Activated CD4-positive, CD25-positive, alpha-beta regulatory T cell treated with anti-CD3 and anti-CD28 coated beads, Interleukin-2, amount 50 U/mL, for 24 hours (primary cell): ENCODE measurements at regions not wholly inside any gene's neighbourhood (a gene's known extent, or its start where the extent isn't known, plus 50 kb on each side); places are given as distances from the start of the nearest gene placed in this dataset.
A peak's percentile ranks its signal among the peaks of the same experiment; 100 is the strongest.
"Not testable (repeated sequence)": the region's sequence is repeated elsewhere in the genome, so short reads cannot be mapped to it uniquely, and the experiment has no call there.

ENCODE experiments used
- ATAC-seq, 2 donors: fragments of 150-1000 bp; cut with Tn5 transposase; one replicate each; pipeline ENCODE4 v1.10.0; 2021; ENCODE audit warnings: mild to moderate bottlenecking in 1 of 2, moderate library complexity in 1 of 2

DNA sequence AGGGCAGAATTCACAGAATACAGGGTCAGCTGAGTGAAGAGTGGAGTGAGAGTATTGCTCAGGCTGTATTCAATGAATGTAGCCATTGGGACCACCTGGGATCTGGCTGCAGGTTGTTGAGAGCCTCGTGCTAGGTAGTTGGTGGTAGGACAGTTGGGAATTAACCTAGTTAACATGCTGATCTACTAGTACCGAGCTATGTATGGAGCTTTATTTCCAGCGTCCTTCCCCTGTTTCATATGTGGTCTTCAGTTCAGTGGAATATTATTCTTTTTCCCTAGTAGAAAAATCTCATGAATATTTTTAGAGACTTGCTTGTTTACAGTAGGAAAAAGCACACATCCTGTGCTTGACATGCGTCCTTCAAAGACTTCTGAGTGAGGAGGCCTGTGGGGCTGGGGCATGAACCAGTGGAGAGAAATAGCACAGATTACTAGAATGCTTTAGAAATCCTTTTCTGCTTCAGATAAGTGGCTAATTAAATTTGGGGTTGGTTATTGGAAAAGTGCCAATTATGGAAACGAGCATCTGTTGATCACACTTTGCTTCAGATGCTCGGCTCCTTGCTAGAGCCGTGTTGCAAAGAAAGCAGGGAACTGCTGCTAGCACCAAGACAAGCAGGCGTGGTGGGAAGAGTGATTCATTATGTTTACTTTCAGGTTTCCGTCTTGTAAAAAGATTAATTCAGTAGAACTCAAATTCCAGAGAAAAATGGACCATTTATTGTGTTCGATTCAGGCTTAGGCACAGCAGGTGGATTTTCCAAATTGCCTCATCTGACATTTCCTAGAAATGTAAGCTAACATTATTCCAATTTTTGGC is 53.6 kb downstream of the ARF6 start:
- no peak for ATAC-seq

DNA sequence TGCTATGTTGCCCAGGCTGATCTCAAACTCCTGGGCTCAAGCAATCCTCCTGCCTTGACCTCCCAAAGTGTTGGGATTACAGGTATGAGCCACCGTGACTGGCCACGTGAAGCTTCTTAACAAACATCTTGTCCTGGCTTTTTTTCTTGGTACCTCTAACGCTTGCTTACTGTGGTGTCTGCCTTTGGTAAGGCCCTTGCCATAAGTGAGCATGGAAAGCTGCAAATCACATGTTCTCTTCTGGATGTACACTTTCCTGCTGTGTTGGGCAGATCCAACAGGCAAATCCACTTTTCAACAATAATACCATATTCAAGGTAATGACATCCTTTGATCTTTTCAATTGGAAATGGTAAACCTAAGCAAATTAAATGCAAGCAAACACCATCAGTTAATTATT is 54.6 kb downstream of the ARF6 start:
- no peak for ATAC-seq

DNA sequence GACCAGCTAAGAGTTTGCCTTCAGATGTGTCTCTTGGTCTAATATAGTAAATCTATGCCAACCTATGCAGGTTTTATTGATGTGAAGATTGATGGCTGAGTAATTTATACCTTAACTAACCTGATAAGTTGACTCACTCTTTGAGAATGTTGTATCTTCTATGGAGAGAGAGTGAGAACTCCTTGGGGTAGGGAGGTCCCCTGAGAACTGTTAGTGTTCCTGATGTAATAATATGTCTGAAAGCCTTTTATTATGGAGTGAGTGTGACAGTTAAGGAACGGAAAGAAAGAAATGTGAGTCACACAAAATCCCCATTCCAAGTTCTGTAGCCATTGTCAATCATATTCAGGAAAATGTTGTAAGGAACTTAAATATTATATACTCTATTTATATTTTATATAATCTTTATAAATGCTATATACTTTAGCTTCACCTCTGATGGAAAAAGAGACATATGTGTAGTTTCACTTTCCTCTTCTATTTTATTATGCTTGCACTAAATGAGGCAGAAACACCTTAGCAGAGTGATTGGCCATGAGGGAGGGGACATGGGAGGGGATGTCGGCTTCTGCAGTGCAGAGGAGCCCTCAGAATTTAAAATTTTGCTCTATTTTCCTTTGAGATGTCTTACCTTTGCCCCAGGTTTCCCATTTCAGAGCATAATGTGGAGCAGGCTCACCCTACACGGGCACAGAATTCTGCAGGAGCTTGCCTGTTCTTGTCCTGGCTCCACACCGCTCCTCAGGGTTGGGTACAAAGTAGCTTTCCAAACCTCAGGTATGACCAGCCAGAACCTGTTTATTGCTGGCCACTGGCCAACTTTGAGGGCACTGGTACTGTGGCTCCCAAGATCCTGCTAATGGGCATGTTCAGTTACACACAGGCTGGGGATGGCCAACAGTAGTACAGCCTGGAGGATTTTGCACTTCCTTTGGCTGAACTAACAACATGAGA is 57.7 kb downstream of the ARF6 start:
- ATAC-seq = peak; percentile 76 to 92

DNA sequence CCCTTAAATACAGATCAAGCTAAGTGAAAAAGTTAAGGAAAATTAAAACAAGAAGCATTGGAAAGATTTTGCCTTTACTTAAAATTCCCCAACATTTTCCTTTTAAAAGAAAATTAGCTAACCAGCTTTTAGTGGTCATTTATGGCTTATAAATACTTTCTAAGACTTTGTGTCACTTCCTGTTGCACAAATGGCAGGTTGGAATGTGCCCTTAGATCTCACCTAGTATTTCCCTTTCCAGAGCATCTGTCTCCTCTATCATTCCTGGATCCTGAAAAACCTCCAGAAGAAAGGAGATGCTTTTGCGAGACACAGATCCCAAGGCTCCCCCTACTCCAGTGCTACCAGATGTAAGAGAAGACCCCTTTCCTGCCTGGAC is 58.3 kb downstream of the ARF6 start:
- ATAC-seq = no peak

DNA sequence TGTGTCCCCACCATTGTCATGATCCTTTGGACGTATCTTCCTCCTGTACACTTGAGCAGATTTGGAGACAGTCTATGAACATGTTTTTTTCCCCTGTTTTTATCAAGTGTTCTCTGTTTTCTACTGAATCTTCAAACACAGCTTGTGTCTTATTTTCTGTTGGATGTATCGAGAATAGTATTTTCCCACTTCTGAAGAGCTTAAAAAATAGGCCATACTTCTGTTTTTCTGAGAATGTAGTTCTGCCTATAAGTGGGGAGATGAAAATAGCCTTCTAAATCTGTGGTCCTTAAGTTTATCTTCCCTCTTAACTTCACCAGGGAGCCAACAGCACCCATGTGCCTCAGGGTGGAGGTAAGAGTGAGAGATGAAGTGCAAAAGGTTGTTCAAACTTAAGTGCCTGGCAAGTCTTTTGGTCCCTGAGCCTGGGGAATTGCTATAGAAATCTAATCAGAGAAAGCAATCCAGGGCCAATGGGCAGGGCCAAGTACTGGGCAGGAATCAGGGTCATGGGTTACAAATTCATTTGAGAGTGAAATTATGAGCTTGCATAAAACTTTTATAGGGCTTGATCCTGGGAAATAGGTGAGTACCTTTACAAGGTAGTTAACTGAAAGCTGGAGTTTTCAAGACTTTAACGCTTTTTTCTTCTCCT is 58.9 kb downstream of the ARF6 start:
- ATAC-seq = no peak

DNA sequence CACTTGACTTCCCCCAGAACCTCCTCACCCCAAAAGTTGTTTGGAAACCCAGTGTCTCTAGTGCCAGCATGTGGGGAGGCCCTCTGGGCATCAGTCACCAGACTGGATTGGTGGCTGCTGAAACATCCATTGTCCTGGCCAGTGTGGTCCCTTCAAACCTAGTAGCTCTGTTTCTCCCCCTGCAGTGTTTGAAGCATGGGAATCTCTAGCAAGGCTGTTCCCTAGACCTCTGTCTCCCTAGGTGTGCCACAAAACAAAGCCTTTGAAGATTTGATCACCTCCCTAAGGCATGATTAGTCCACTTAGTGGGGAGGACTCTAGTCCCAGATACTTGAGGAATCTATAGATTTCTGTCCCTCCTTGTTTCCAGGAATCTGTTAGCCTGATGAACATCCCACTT is 60.3 kb downstream of the ARF6 start:
- ATAC-seq = no peak

DNA sequence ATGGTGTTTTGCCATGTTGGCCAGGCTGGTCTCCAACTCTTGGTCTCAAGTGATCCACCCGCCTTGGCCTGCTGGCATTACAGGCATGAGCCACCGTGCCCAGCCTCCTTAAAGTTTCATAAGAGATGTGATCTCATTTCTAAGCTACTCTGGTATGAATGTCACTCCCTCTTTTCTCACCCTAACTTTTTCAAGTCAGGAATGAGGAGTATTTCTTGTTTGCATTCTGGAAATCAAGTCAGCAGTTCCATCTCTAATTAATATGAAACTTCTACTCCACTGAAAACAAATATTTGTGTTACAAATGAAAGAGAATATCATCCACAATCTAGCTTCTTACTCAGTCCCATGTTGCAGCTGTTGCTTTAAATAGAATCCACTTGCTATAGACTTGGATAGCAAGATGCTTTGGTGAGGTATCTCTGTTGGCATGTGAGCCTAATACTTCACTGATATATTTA is 61.3 kb downstream of the ARF6 start:
- no peak for ATAC-seq

DNA sequence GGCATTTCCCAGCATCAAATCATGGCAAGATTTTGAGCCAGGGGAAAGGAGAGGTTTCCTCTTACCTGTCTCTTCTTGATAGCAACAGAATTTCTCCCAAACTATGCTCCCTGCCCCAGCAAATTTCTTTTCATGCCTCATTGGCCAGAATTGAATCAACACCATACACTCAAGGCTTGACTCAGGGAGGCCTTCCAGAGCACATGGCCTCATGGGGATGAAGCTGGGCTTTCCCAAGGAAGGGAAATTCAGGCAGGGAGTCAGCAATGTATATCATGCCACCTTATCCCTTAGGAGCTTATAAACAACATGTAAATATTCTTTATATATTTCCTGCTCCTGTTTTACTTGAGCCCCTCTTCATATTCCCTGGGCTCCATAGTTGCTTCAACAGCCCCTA is 62.1 kb downstream of the ARF6 start:
- no peak for ATAC-seq

DNA sequence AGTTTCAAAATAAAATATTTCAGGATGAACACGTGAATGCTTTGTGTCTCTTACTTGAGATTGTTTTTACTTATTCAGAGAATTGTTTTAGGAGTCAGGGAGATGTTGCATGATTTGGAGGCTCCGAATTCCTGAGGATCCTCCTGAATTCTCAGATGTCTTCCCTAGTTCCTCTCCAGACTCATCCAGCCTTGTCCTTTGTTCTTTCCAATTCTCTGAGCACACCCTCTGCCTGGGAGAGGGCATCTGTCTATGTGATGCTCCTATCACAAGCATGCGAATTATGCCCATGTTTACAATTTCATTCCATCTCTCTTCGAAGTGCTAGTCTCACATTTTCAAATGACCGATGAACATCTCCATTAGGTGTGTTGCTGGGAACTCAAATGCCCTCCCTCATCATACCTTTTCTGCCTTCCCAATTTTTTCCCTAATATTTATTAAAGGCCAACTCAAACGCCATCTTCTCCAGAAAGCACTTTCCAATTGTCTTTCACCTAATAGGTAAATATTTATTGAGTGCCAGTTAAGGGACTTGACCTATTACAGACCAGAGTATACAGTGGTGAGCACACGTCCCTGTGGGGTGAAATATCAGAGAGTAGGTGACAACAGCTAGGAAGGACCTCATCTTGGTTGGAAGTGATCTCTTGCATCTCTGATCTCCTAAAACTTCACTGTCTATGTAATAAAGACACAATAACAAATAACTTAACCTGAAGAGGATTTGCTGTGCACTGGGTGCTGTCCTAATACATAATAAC is 64.4 kb downstream of the ARF6 start:
- no peak for ATAC-seq

DNA sequence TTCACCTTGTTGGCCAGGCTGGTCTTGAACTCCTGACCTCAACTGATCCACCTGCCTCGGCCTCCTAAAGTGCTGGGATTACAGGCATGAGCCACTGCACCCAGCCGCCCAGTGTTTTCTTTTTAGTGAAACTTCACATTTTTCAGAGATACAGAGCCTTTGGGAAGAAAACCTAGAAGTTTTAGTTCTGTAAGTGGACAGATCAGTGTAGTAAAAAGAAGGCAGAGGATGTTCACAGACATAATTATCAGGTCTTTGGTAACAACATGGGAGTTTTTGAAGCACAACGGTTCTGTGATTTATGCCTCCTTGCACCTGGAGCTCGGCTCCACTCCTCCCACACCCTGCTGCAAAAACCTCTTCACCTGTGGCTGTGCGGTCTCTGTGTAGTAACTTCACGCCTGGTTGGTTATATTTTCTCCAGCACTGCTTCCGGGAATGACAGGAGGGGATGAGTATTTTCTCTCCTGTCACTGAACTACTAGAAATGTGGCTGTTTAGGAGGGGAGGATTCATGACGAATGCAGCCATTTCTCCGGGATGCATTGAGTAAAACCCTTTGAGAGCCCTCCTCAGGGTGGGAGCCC is 67.0 kb downstream of the ARF6 start:
- ATAC-seq = no peak

DNA sequence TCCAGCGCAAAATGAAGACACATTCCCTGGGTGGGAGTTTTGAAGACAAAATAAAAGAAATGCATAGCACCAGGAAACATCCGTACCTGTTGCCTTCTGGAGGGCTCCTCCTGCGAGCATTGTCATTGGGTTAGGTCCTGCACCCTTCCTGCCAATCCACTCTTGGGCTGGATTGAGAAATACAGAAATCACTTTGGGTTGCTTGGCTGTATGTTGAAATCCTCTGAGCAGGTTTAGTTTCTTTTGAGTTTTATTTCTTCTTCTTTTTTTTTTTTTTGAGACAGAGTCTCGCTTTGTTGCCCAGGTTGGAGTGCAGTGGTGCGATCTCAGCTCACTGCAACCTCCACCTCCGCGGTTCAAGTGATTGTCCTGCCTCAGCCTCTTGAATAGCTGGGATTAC is 67.6 kb downstream of the ARF6 start:
- ATAC-seq = no peak

DNA sequence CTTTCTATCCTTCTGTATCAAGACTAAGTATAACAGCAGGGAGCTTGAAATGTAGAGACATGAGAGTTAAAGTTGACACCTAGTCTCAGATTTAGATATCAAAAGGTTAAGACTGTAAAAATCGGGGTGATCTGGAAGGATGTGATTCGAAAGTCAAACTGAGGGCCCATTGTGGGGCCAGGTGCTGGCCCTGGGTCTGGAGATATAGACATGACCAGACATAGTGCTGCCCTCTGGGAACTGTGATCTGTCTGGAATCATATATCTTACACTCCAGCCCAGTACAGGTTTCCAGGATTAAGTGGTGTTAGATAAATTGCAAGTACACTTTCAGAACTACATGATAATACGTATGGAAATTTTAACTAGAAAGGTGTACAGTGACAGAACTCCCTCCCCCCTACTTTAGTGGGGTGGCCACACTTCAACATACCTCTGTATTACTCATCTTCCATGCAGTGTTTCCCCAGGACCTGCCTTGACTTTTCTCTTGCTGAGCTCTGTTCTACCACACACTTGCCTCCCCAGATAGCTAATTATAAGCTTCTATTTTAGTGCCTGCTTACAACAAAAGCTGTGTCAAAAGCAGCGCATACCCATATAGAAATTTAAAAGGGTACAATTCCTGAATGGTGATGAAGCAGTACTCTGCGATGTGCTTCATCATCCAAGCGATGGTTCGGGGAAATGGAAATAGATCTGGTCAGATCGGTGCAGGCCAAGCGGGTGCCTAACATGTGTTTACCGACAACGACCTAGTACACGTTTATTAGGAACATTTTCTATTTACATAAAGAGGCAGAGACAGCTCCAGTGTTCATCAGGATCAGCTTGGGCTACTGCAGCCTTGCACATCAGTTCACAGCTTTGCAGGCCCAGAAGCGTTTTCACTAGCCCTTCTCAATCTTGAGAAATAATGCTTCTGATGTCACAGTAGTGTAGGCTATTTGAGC is 68.7 kb downstream of the ARF6 start:
- peak; percentile 65 to 76 for ATAC-seq

DNA sequence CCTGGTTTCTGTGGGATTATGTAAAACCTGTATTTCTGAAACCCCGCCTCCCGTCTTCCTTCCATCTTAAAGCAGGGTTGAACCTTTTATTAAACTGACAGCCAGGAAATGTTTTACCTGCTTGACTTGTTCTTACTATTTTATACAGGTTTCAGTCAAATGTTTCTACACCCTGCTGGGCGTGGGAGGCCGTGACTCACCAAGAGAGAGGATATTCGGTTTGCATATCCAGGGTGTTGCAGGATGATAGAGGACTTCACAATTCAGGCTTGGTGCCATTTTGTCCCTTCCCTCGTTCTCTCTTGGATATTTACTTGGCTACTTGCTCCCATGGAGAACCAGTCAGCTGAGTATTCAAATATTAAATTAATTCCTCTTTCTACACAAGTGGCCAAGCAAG is 69.7 kb downstream of the ARF6 start:
- peak; percentile 63 to 85 for ATAC-seq

DNA sequence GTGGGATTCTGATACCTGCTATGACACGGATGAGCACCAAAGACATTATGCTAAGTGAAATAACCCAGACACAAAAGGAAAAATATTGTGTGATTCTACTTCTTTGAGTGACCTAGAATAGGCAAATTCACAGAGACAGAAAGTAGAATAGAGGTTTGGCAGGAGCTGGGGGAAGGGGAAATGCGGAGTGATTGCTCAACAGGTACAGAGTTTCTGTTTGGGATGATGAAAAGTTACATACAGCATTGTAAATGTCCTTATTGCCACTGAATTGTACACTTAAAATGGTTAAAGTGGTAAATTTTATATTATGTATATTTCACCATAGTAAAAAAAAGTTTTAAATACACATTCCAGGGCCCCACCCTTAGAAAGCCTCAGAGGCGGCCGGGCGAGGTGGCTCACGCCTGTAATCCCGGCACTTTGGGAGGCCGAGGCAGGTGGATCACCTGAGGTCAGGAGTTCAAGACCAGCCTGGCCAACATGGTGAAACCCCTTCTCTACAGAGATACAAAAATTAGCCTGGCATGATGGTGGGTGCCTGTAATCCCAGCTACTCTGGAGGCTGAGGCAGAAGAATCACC is 72.3 kb downstream of the ARF6 start:
- not testable (repeated sequence) for ATAC-seq

DNA sequence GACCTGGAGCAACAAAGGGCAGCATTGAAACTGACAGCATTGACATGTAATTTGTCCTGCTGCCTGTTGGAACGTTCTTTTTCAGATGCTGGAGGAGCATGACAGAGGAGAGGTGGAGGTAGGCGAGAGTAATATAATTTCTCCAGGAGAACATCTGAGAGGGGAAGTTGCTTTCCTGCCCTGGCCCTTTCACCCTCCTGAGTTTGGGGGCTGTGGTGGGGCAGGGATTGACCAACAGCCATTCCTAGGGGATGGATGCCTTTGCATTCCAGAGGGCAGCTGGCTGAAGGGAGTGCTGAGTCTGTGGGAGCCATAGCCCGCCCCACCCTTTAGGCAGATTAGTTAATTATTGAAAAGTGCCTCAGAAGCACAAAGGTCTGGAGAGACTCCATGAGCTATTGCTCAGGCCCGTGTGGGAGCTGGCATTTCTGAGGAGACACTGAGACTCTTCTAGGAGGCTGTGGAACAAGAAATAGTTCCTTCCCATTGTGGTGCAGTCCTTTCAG is 73.5 kb downstream of the ARF6 start:
- ATAC-seq = no peak

DNA sequence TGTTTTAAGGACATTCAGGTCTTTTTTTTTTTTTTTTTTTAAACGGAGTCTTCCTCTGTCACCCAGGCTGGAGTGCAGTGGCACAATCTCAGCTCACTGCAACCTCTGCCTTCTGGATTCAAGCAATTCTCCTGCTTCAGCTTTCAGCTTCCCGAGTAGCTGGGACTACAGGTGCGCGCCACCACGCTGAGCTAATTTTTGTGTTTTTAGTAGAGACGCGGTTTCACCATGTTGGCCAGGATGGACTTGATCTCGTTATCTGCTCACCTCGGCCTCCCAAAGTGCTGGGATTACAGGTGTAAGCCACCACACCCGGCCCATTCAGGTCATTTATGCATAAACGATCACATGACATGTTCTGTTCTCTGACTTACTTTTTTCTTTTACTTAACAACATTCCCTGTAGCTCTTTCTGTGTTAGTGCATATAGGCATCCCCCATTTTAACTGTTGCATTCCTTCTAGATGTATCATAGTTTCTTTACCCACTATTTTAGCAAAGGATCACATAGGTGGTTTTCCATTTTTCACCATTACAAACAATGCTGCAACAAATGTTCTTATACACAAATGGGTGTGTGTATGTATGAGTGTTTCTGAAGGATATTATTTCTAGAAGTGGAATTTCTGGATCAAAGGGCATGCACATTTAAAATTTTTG is 74.2 kb downstream of the ARF6 start:
- ATAC-seq = no peak

DNA sequence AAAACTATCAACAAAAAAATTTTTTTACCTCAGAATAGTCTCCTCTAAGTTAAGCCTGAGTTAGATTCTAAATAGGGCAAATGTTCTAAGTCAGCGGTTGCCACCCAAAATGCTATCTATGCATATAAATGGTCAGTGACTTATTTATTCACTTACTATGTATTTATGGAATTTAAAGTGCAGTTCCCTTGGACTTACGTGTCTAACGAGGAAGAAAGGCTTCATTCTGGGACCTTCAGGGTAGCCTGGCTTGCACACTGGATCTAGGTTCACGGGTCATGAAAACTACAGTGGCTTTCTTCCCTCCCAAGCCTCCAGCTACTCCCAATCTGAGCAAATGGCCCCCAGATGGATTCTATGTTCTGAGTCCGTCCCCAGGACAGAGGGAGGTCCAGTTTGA is 77.1 kb downstream of the ARF6 start:
- no peak for ATAC-seq

DNA sequence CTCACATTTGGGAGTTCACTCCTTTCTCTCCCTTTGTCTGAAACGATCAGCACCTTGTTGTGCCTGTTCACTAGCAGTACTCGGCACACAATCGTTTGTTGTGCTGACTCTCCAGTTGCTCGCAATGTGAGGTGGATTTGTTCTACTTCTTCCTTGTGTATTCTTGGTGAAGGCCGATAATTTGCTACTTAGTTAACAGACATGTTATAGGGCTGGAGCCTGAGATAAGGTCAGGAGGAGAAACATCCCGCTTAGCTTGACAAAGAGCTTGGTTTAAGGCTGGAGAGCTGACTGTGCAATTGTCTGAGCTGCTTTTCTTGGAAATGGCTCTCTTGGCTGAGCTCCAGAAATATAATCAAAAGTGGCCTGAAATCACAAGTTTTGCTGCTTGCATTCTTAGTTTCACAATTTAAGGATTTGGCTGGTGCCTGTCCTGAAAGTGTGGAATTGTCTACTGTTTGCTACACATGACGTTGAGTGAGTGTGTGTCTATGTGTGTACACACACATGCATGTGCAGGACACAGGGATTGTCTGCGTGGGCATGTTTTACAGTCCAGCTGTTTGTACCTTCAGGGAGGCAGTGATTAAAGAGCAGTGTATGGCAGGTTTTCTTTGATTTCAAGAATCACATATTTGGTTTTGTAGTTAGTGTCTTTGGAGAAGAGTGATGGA is 77.7 kb downstream of the ARF6 start:
- ATAC-seq = no peak
